GDM1 (cell line): ENCODE measurements at regions not wholly inside any gene's neighbourhood (a gene's known extent, or its start where the extent isn't known, plus 50 kb on each side); places are given as distances from the start of the nearest gene placed in this dataset.

Source experiments
- DNase-seq: peaks from one replicate; lab custom pipeline; 2025; lab: John Stamatoyannopoulos, UW

- no peak for DNase-seq
Observed at GRCh38 chr21:28233536-28234220, 759.0 kb downstream of the LTN1 start.

GRCh38 chr21:28230559-28230958 is 762.1 kb downstream of the LTN1 start:
- no peak for DNase-seq

GRCh38 chr21:28229814-28230213 is 762.9 kb downstream of the LTN1 start:
- no peak for DNase-seq

- no peak for DNase-seq
Observed at GRCh38 chr21:28228636-28228995, 764.1 kb downstream of the LTN1 start.

- no peak for DNase-seq
Observed at GRCh38 chr21:28227881-28228635, 764.6 kb downstream of the LTN1 start.

- no peak for DNase-seq
Observed at GRCh38 chr21:28226563-28226962, 766.1 kb downstream of the LTN1 start.

GRCh38 chr21:28224191-28224726 is 768.4 kb downstream of the LTN1 start:
- DNase-seq, result no peak

- DNase-seq, result no peak
Observed at GRCh38 chr21:28221984-28222383, 770.7 kb downstream of the LTN1 start.

GRCh38 chr21:28220680-28221079 is 772.0 kb downstream of the LTN1 start:
- DNase-seq, result no peak

GRCh38 chr21:28216976-28217523 is 775.6 kb downstream of the LTN1 start:
- no peak for DNase-seq

- DNase-seq, result no peak
Observed at GRCh38 chr21:28215214-28215954, 777.3 kb downstream of the LTN1 start.

GRCh38 chr21:28214786-28215185 is 777.9 kb downstream of the LTN1 start:
- no peak for DNase-seq

GRCh38 chr21:28213261-28213660 is 779.4 kb downstream of the LTN1 start:
- DNase-seq, result no peak

- no peak for DNase-seq
Observed at GRCh38 chr21:28212061-28212460, 780.6 kb downstream of the LTN1 start.

- no peak for DNase-seq
Observed at GRCh38 chr21:28207436-28208173, 785.1 kb downstream of the LTN1 start.

- DNase-seq, result no peak
Observed at GRCh38 chr21:28200726-28201125, 792.0 kb downstream of the LTN1 start.

- no peak for DNase-seq
Observed at GRCh38 chr21:28196981-28197380, 795.7 kb downstream of the LTN1 start.

- DNase-seq, result no peak
Observed at GRCh38 chr21:28193189-28193588, 799.5 kb downstream of the LTN1 start.

- no peak for DNase-seq
Observed at GRCh38 chr21:28186604-28187003, 806.1 kb downstream of the LTN1 start.

GRCh38 chr21:28181730-28182129 is 810.9 kb downstream of the LTN1 start:
- DNase-seq, result no peak

- no peak for DNase-seq
Observed at GRCh38 chr21:28179136-28179535, 813.5 kb downstream of the LTN1 start.

- DNase-seq, result no peak
Observed at GRCh38 chr21:28177124-28177523, 815.6 kb downstream of the LTN1 start.
